HEK293T (cell line): ENCODE measurements at regions not wholly inside any gene's neighbourhood (a gene's known extent, or its start where the extent isn't known, plus 50 kb on each side); places are given as distances from the start of the nearest gene placed in this dataset.

Experiments
- CTBP1 ChIP-seq: fragments of 450-650 bp; IDR thresholded peaks from 2 replicates; pipeline ENCODE4 v1.6.1; 2016; ENCODE audit warnings: borderline replicate concordance
- ELF4 ChIP-seq: fragments of 450-650 bp; IDR thresholded peaks from 2 replicates; pipeline ENCODE4 v1.6.1; 2017; ENCODE audit warnings: antibody characterized with exemption
- FOXA1 ChIP-seq: fragments of 450-650 bp; IDR thresholded peaks from 2 replicates; pipeline ENCODE4 v1.6.1; 2016; ENCODE audit warnings: mild to moderate bottlenecking
- FOXM1 ChIP-seq: fragments of 450-650 bp; IDR thresholded peaks from 2 replicates; pipeline ENCODE4 v1.6.1; 2017; ENCODE audit warnings: mild to moderate bottlenecking, borderline replicate concordance
- HDGF ChIP-seq: fragments of 450-650 bp; IDR thresholded peaks from 2 replicates; pipeline ENCODE4 v1.6.1; 2017; ENCODE audit warnings: antibody characterized with exemption, borderline replicate concordance
- L3MBTL2 ChIP-seq: fragments of 450-650 bp; conservative IDR thresholded peaks from 2 replicates; pipeline ENCODE4 v1.6.1; 2016; ENCODE audit warnings: mild to moderate bottlenecking
- LEF1 ChIP-seq: fragments of 450-650 bp; IDR thresholded peaks from 2 replicates; pipeline ENCODE4 v1.6.1; 2017; ENCODE audit warnings: mild to moderate bottlenecking, borderline replicate concordance
- NFRKB ChIP-seq: fragments of 450-650 bp; IDR thresholded peaks from 2 replicates; pipeline ENCODE4 v1.6.1; 2016; ENCODE audit warnings: mild to moderate bottlenecking, moderate library complexity
- SP1 ChIP-seq: fragments of 450-650 bp; IDR thresholded peaks from 2 replicates; pipeline ENCODE4 v1.6.1; 2017
- SUZ12 ChIP-seq: fragments of 450-650 bp; IDR thresholded peaks from 2 replicates; pipeline ENCODE4 v1.6.1; 2016; ENCODE audit warnings: mild to moderate bottlenecking
- TARDBP ChIP-seq: fragments of 450-650 bp; IDR thresholded peaks from 2 replicates; pipeline ENCODE4 v1.6.1; 2016

DNA sequence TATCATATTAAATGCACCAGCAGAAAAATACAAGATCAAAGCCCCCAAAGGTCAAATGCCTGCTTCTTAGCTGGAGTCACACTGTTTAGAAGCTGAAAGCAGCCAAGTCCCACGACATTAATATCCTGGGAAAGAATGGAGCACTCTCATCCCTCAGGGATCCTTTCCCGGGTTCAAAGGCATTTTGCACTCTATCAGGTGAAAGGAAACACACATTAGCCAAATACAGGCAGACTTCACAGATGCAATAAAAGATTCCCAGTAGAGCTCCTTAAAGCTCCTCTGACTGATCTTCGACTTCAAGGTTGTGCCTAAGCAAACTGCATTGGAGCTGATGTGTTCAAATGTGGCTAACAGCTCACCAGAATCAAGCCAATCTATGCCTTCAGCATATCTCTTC, 158.4 kb downstream of the RNF152 start:
- TF ChIP-seq TARDBP (no peak), SP1 (no peak), ELF4 (no peak), HDGF (no peak), SUZ12 (no peak), NFRKB (no peak), LEF1 (no peak), L3MBTL2 (no peak), FOXA1 (no peak), CTBP1 (no peak), FOXM1 (no peak)
